GM18870 (cell line): ENCODE measurements at regions not wholly inside any gene's neighbourhood (a gene's known extent, or its start where the extent isn't known, plus 50 kb on each side); places are given as distances from the start of the nearest gene placed in this dataset.

ENCODE experiments used
- ATAC-seq: cut with Tn5 transposase; IDR thresholded peaks from one replicate; pipeline ENCODE4 v1.9.1; 2021; ENCODE audit warnings: moderate library complexity; ENCODE audit not compliant: unreplicated experiment

GRCh38 chr4:184575306-184575705, 73.9 kb downstream of the CASP3 start:
- no peak for ATAC-seq

- ATAC-seq, result no peak
Measured at GRCh38 chr4:184574861-184575260, 74.4 kb downstream of the CASP3 start.

GRCh38 chr4:184573701-184574100, 75.5 kb downstream of the CASP3 start:
- no peak for ATAC-seq

- ATAC-seq, result no peak
Measured at GRCh38 chr4:184568770-184569169, 80.5 kb downstream of the CASP3 start.

- ATAC-seq, result no peak
Measured at GRCh38 chr4:184563621-184564020, 85.6 kb downstream of the CASP3 start.

- no peak for ATAC-seq
Measured at GRCh38 chr4:184558996-184559395, 84.6 kb upstream of the IRF2 start.

- ATAC-seq, result no peak
Measured at GRCh38 chr4:184553891-184554290, 79.5 kb upstream of the IRF2 start.

- ATAC-seq, result no peak
Measured at GRCh38 chr4:184550476-184550875, 76.1 kb upstream of the IRF2 start.

- no peak for ATAC-seq
Measured at GRCh38 chr4:184548648-184549341, 74.4 kb upstream of the IRF2 start.

- no peak for ATAC-seq
Measured at GRCh38 chr4:184548316-184548647, 73.9 kb upstream of the IRF2 start.

- no peak for ATAC-seq
Measured at GRCh38 chr4:184544788-184545409, 70.5 kb upstream of the IRF2 start.

GRCh38 chr4:184541907-184542306, 67.6 kb upstream of the IRF2 start:
- no peak for ATAC-seq

- no peak for ATAC-seq
Measured at GRCh38 chr4:184540307-184540706, 66.0 kb upstream of the IRF2 start.

GRCh38 chr4:184538023-184538599, 63.8 kb upstream of the IRF2 start:
- peak; percentile 30 for ATAC-seq

GRCh38 chr4:184537269-184538022, 63.1 kb upstream of the IRF2 start:
- ATAC-seq, result peak; percentile 46

- ATAC-seq, result no peak
Measured at GRCh38 chr4:184536881-184537248, 62.5 kb upstream of the IRF2 start.

- ATAC-seq, result no peak
Measured at GRCh38 chr4:184536065-184536880, 61.9 kb upstream of the IRF2 start.

- peak; percentile 67 for ATAC-seq
Measured at GRCh38 chr4:184534511-184535391, 60.4 kb upstream of the IRF2 start.

- no peak for ATAC-seq
Measured at GRCh38 chr4:184533908-184534307, 59.6 kb upstream of the IRF2 start.

GRCh38 chr4:184531008-184531407, 56.7 kb upstream of the IRF2 start:
- ATAC-seq, result no peak
